GM18873 (cell line): ENCODE measurements at regions not wholly inside any gene's neighbourhood (a gene's known extent, or its start where the extent isn't known, plus 50 kb on each side); places are given as distances from the start of the nearest gene placed in this dataset.

ENCODE experiments used
- ATAC-seq: cut with Tn5 transposase; IDR thresholded peaks from one replicate; pipeline ENCODE4 v1.9.1; 2021; ENCODE audit warnings: mild to moderate bottlenecking, moderate library complexity, moderate number of reproducible peaks; ENCODE audit not compliant: unreplicated experiment, low FRiP score

DNA sequence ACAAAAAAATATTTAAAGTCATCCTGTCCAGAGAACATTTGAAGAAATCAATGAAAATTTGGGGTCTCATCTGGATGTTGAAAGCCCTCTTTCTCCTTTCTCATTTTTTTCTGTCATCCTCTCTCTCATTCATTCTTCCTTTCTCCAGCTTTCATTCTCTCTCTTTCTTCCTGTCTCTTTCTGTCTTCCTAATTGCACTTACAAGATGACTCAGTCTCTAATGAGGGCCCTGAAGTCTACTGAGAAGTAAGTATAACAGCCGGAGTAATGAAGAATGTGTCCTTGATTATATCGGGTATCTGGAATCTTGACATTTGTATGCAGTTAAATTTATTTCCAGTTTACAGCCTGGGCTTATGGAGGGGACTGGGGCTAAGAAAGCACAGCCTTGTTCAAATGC lies 232.2 kb upstream of the SULF2 start:
- ATAC-seq: no peak

DNA sequence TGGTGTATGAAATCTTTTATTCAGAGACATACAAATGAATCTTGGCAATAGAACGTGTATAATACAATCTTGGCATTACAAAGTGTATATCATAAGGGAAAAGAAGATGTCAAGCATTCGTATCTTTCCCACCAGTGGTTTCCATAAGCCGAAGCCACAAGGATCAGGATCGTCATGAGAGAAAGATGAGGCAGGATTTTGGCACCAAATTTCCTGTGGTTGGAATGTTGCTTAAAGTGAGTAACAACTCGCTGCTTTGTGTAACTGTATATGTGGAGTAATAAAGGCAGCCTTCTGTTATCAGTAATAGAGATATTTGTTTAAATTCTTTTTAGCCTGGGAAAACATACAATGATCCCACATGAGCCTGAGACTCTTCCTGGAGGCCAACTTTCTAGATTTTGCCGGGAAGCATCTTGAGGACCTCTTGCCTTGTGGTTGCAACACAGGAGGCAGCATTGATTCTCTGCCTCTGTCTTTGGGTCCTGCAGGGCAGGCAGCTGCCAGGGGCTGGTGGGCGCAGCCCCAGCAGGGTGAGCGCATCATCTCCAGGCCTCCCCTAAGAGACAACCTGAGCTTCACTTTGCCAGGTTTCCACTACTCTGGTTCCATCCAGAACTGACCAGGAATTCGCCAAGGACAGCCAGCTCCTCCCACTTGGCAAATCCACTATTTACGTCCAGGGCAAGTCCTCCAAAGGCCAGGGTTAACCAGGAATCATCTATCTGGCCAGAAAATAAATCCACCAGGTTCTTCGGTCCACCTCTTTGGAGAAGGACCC lies 230.9 kb upstream of the SULF2 start:
- no peak for ATAC-seq

GRCh38 chr20:48015141-48015910 lies 230.0 kb upstream of the SULF2 start:
- no peak for ATAC-seq

GRCh38 chr20:48012401-48012974 lies 227.2 kb upstream of the SULF2 start:
- no peak for ATAC-seq

GRCh38 chr20:48011025-48011424 lies 225.7 kb upstream of the SULF2 start:
- ATAC-seq: no peak

GRCh38 chr20:48010623-48011022 lies 225.3 kb upstream of the SULF2 start:
- no peak for ATAC-seq

GRCh38 chr20:48008850-48009515 lies 223.7 kb upstream of the SULF2 start:
- no peak for ATAC-seq

GRCh38 chr20:48007351-48007750 lies 222.1 kb upstream of the SULF2 start:
- ATAC-seq: no peak

DNA sequence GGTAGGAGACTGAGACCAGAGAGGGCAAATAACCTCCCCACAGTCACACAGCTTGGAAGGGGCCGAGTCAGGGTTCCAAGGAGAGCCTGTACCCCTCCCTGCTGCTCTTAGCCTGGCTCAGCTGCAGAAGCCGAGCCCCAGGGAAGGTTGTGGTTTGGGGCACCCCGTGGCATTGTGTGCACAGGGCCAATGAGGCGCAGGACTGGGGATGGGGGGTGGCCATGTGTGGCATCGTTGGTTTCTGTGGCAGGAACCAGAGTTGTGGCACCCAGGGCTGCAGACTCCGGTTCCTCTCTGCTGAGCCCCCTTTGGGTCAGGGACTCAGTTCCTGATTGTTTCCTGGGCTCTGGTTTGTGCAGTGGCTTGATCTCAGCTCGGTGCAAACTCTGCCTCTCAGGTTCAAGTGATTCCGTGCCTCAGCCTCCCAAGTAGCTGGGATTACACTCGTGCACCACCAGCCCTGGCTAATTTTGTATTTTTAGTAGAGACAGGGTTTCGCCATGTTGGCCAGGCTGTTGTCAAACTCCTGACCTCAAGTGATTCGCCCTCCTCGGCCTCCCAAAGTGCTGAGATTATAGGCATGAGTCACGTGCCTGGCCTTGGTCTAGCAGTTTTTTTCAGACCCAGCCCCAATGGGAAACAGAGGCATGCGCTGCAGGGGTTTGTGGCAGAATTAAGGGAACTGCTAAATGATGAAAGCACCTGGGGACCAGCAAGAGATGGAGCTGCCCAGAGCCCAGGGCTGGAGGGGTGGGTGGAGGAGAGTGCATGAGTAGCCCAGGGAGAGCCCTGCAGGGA lies 221.0 kb upstream of the SULF2 start:
- ATAC-seq: no peak

DNA sequence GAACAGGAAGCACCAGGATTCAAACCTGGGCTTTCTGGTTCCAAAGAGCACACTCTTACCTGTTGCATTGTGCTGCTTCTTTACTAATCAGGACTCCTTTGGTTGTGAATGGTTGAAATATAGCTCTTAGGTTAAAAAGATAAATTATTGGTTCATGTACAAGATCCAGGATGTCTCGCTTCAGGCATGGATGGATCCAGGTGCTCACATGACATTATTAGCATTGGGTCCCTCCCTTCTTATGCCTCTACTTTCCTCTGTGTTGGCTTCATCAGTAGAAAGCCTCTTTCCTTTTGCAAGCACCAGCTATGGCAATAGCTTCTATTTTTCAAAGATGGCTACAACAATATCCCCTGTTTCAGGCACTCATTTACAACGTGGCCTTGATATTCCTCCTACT lies 217.7 kb upstream of the SULF2 start:
- no peak for ATAC-seq

DNA sequence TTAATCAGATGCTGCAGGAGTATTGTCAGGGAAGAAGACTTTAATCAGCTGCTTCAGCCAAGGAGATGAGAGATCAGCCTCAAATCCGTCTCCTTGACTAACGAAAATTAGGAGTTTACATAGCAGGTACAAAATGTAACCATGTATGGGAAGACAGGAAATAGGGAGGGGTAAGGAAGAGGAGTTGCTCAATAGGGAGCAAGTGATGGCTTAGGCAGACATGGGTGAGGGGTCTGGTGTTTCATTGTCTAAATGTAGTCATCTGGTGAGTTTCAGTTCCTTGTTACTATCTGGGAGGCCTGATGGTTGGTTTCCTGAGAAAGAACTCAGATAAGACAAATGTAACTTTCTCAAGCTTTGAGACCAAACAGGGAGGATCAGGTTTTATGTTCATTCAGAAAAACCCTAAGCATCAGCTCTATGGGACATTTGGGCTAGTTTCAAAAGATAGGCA lies 217.3 kb upstream of the SULF2 start:
- no peak for ATAC-seq

- ATAC-seq: no peak
Measured at GRCh38 chr20:47999166-47999565, 213.9 kb upstream of the SULF2 start.

- ATAC-seq: no peak
Measured at GRCh38 chr20:47998736-47999135, 213.5 kb upstream of the SULF2 start.

DNA sequence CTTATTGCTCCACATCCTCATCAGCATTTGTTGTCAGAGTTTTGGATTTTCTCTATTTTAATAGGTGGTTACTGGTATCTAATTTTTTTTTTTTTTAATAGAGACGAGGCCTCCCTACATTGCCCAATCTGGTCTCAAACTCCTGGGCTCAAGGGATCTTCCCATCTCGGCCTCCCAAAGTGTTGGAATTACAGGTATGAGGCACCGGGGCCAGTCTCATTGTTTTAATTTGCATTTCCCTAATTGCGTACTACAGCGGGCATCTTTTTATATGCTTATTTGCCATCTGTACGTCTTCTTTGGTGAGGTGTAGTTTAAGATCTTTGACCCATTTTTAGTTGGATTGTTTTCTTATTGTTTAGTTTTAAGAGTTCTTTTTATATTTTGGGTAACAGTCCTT lies 210.4 kb upstream of the SULF2 start:
- no peak for ATAC-seq

- ATAC-seq: no peak
Measured at GRCh38 chr20:47993817-47994216, 208.5 kb upstream of the SULF2 start.

- no peak for ATAC-seq
Measured at GRCh38 chr20:47993035-47993755, 207.9 kb upstream of the SULF2 start.

DNA sequence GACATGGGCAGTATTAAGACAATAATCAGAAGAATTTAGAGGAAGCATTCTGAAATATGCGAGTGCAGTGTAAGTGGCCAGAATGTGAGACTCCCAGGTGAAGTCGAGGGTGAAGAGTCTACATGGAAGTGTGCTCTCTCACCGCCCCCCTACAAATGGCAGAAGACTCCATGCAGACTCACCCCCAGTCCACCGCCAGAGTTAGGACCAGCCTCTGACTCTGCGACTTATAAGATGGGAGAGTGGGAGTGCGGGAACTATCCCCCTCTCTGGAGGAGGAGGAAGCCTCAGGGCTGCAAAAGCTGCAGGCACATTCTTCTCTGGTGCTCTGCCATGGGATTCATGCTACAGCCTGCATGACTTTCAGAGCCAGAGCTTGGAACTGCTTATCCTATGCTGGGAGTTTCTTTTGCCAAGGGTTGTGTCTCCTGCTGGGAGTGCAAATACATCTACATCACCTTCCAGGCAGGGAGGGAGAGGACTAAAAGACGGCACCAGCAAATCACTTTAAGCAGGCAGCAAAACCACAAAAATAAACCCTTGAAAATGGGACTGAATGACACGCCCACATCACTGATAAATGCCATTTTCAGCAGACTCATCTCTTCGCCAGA lies 206.7 kb upstream of the SULF2 start:
- ATAC-seq: no peak

- no peak for ATAC-seq
Measured at GRCh38 chr20:47990507-47991150, 205.3 kb upstream of the SULF2 start.

GRCh38 chr20:47989957-47990356 lies 204.7 kb upstream of the SULF2 start:
- no peak for ATAC-seq
